ENCODE measurements at regions not wholly inside any gene's neighbourhood (a gene's known extent, or its start where the extent isn't known, plus 50 kb on each side); places are given as distances from the start of the nearest gene placed in this dataset.

- no peak for DNase-seq (ENCODE audit: low read depth in 2 of 2, low spot score in 1 of 2)
These were observed 287.9 kb upstream of the KLHL29 start for GRCh38 chr2:23096906-23097602.

- DNase-seq (ENCODE audit: low read depth in 2 of 2, low spot score in 1 of 2): no peak
These were observed 284.6 kb upstream of the KLHL29 start for GRCh38 chr2:23100406-23100805.

GRCh38 chr2:23106242-23106785 lies 278.7 kb upstream of the KLHL29 start:
- DNase-seq (ENCODE audit: low read depth in 2 of 2, low spot score in 1 of 2): no peak

- DNase-seq (ENCODE audit: low read depth in 2 of 2, low spot score in 1 of 2): no peak
These were observed 277.5 kb upstream of the KLHL29 start for GRCh38 chr2:23107327-23107941.

- no peak for DNase-seq (ENCODE audit: low read depth in 2 of 2, low spot score in 1 of 2)
These were observed 273.7 kb upstream of the KLHL29 start for GRCh38 chr2:23111263-23111662.

- DNase-seq (ENCODE audit: low read depth in 2 of 2, low spot score in 1 of 2): no peak
These were observed 272.5 kb upstream of the KLHL29 start for GRCh38 chr2:23112517-23112916.

- DNase-seq (ENCODE audit: low read depth in 2 of 2, low spot score in 1 of 2): no peak
These were observed 270.7 kb upstream of the KLHL29 start for GRCh38 chr2:23114299-23114698.

GRCh38 chr2:23118313-23118712 lies 266.7 kb upstream of the KLHL29 start:
- DNase-seq (ENCODE audit: low read depth in 2 of 2, low spot score in 1 of 2): no peak

- DNase-seq (ENCODE audit: low read depth in 2 of 2, low spot score in 1 of 2): no peak
These were observed 266.1 kb upstream of the KLHL29 start for GRCh38 chr2:23118894-23119293.

GRCh38 chr2:23120161-23120560 lies 264.8 kb upstream of the KLHL29 start:
- DNase-seq (ENCODE audit: low read depth in 2 of 2, low spot score in 1 of 2): no peak

- DNase-seq (ENCODE audit: low read depth in 2 of 2, low spot score in 1 of 2): no peak
These were observed 262.9 kb upstream of the KLHL29 start for GRCh38 chr2:23121968-23122648.

- DNase-seq (ENCODE audit: low read depth in 2 of 2, low spot score in 1 of 2): no peak
These were observed 262.2 kb upstream of the KLHL29 start for GRCh38 chr2:23122681-23123215.

- no peak for DNase-seq (ENCODE audit: low read depth in 2 of 2, low spot score in 1 of 2)
These were observed 261.3 kb upstream of the KLHL29 start for GRCh38 chr2:23123686-23124085.

- DNase-seq (ENCODE audit: low read depth in 2 of 2, low spot score in 1 of 2): no peak
These were observed 260.7 kb upstream of the KLHL29 start for GRCh38 chr2:23124214-23124750.

GRCh38 chr2:23127465-23127864 lies 257.5 kb upstream of the KLHL29 start:
- DNase-seq (ENCODE audit: low read depth in 2 of 2, low spot score in 1 of 2): no peak

- DNase-seq (ENCODE audit: low read depth in 2 of 2, low spot score in 1 of 2): no peak
These were observed 256.2 kb upstream of the KLHL29 start for GRCh38 chr2:23128684-23129292.

GRCh38 chr2:23131066-23131575 lies 253.9 kb upstream of the KLHL29 start:
- no peak for DNase-seq (ENCODE audit: low read depth in 2 of 2, low spot score in 1 of 2)

- no peak for DNase-seq (ENCODE audit: low read depth in 2 of 2, low spot score in 1 of 2)
These were observed 253.0 kb upstream of the KLHL29 start for GRCh38 chr2:23132000-23132399.

- DNase-seq (ENCODE audit: low read depth in 2 of 2, low spot score in 1 of 2): no peak
These were observed 252.0 kb upstream of the KLHL29 start for GRCh38 chr2:23132823-23133595.

GRCh38 chr2:23134726-23135125 lies 250.3 kb upstream of the KLHL29 start:
- no peak for DNase-seq (ENCODE audit: low read depth in 2 of 2, low spot score in 1 of 2)
